Adrenal gland (tissue), 5 donors: ENCODE measurements at regions not wholly inside any gene's neighbourhood (a gene's known extent, or its start where the extent isn't known, plus 50 kb on each side); places are given as distances from the start of the nearest gene placed in this dataset.

Source experiments
- POLR2A ChIP-seq, 2 donors: fragments of 450-650 bp; IDR thresholded peaks; one replicate each; pipeline ENCODE4 v1.6.1; 2017; ENCODE audit warnings: antibody characterized with exemption in 2 of 2, mild to moderate bottlenecking in 2 of 2, moderate library complexity in 1 of 2
- TF ChIP-seq, protein P1 (sequence below), 6 experiments: fragments of 450-650 bp in 4 of 6; fragments of 200-600 bp in 2 of 6; sonication (generic) in 1 of 6; IDR thresholded peaks; 1 replicate in 5 of 6; 2 replicates in 1 of 6; pipeline versions ENCODE4 v1.5.1 to v1.8.0; 2016 to 2021; ENCODE audit warnings: antibody characterized with exemption in 6 of 6, mild to moderate bottlenecking in 2 of 6, moderate library complexity in 1 of 6
- donor health status: DM: no; HTN: no; CAD: no.

DNA sequence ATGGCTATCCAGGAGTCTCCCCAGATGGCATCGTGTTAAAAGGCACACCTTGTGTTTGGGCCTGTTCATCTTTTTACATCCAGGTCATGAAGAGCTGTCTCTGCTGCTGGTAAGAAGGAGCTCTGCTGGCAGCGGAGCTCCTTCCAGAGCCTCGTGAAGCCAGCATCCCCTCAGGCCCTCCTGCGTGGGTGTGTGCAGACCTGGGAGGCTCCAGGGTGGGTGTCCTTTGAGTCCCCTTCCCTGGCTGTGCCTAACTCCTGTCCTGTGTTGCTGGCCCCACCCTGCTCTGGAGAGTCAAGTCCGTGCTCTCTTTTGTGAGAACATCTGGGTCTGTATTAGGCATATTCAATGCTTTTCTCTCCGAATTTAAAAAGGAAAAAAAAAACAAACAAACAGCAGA, 149.6 kb upstream of the IRX2 start:
- TF ChIP-seq, protein P1, sequence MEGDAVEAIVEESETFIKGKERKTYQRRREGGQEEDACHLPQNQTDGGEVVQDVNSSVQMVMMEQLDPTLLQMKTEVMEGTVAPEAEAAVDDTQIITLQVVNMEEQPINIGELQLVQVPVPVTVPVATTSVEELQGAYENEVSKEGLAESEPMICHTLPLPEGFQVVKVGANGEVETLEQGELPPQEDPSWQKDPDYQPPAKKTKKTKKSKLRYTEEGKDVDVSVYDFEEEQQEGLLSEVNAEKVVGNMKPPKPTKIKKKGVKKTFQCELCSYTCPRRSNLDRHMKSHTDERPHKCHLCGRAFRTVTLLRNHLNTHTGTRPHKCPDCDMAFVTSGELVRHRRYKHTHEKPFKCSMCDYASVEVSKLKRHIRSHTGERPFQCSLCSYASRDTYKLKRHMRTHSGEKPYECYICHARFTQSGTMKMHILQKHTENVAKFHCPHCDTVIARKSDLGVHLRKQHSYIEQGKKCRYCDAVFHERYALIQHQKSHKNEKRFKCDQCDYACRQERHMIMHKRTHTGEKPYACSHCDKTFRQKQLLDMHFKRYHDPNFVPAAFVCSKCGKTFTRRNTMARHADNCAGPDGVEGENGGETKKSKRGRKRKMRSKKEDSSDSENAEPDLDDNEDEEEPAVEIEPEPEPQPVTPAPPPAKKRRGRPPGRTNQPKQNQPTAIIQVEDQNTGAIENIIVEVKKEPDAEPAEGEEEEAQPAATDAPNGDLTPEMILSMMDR (IDR thresholded peaks at IDR 0.05) = no peak
- TF ChIP-seq POLR2A (IDR thresholded peaks at IDR 0.05) = no peak
